ENCODE measurements at regions not wholly inside any gene's neighbourhood (a gene's known extent, or its start where the extent isn't known, plus 50 kb on each side); places are given as distances from the start of the nearest gene placed in this dataset.
"Not testable (repeated sequence)": the region's sequence is repeated elsewhere in the genome, so short reads cannot be mapped to it uniquely, and the experiment has no call there.

DNA sequence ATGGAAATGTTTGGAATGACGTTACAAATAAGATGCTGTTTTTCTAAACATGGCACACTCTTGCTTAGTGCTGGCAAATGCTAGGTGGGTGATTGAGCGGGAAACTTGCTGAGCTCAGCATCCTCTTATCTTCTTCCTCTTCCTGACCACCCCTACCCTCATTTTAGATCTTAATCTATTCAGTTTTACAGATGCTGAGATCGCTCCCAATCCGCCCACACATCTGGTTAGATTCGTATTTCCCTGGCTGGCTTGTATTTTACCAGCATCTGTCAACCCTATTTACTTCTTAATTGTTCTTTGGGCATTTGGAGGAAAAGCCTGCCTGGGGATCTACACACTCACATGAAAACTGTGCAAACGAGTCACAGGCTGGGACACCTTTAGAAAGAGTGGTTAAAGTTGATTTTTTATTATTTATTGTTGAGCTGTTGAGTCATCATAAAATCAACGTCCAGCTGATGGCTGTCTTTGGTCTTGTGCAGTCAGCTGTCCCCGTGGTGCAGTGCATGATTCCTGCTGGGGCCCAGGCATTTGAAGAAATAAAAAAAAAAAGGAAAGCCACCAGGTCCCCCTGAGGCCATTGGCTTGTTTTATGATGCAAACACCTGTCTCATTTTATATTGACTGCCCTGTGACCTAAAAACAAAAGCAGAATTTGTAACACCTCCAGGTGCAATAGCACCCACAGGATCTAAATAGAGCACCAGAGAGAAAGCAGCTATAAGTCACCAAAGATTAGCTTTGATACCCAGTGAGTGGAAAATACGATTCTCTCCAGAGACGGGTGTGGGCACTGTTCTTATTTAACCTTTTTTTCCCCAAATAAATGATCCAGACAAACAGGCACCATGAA is 258.6 kb downstream of the HS3ST3B1 start:
- Histone ChIP-seq H3K9ac (ENCODE audit: low read length) (no peak overlapping the region), H3K4me1 (ENCODE audit: control insufficient read depth, insufficient read depth, low read length) (peaks cover 6% of the 10 kb centered on the region), H3K36me3 (ENCODE audit: control insufficient read depth, insufficient read depth, low read length) (no peaks in the 10 kb centered on the region), H3K9me3 (ENCODE audit: control insufficient read depth, insufficient read depth, low read depth, low read length) (no peaks in the 10 kb centered on the region), H3K4me3 (ENCODE audit: low read depth, low read length) (no peak overlapping the region), H3K27me3 (ENCODE audit: control insufficient read depth, insufficient read depth, low read length) (no peaks in the 10 kb centered on the region), H3K27ac (ENCODE audit: low read depth, low read length) (no peak overlapping the region)

- Histone ChIP-seq H3K36me3 (ENCODE audit: control insufficient read depth, insufficient read depth, low read length) (no peaks in the 10 kb centered on the region), H3K9ac (ENCODE audit: low read length) (no peak overlapping the region), H3K4me1 (ENCODE audit: control insufficient read depth, insufficient read depth, low read length) (peaks cover 7% of the 10 kb centered on the region), H3K27me3 (ENCODE audit: control insufficient read depth, insufficient read depth, low read length) (no peaks in the 10 kb centered on the region), H3K4me3 (ENCODE audit: low read depth, low read length) (no peak overlapping the region), H3K27ac (ENCODE audit: low read depth, low read length) (no peak overlapping the region), H3K9me3 (ENCODE audit: control insufficient read depth, insufficient read depth, low read depth, low read length) (no peaks in the 10 kb centered on the region)
Measured at GRCh38 chr17:14557480-14557879, 256.6 kb downstream of the HS3ST3B1 start.

DNA sequence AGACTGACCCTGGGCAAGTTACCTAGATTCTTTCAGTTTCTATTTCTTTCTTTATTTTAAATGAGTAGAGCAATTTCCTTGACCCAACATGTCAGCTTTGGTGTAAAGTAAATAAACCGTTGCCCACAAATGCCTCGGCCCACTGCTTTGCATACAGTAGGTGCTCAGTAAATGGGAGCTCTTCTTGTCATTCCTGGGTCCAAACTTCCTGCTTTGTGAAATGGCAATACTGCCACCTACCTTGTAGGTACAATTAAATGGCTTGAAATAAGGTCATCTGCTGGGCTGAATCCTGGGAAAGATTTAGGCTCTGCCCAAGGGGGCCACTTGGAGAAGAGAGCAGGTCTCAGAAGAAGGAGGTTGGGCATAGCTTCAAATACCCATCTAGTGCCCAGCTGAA is 253.0 kb downstream of the HS3ST3B1 start:
- no peak overlapping the region for H3K4me3 ChIP-seq (ENCODE audit: low read depth, low read length)
- H3K27me3 ChIP-seq (ENCODE audit: control insufficient read depth, insufficient read depth, low read length) = no peaks in the 10 kb centered on the region
- H3K9ac ChIP-seq (ENCODE audit: low read length) = no peak overlapping the region
- H3K4me1 ChIP-seq (ENCODE audit: control insufficient read depth, insufficient read depth, low read length) = peaks cover 5% of the 10 kb centered on the region; the same call in 1 of the 2 replicates
- no peak overlapping the region for H3K27ac ChIP-seq (ENCODE audit: low read depth, low read length)
- H3K36me3 ChIP-seq (ENCODE audit: control insufficient read depth, insufficient read depth, low read length) = no peaks in the 10 kb centered on the region
- no peaks in the 10 kb centered on the region for H3K9me3 ChIP-seq (ENCODE audit: control insufficient read depth, insufficient read depth, low read depth, low read length)

- Histone ChIP-seq H3K9ac (ENCODE audit: low read length) (no peak overlapping the region), H3K9me3 (ENCODE audit: control insufficient read depth, insufficient read depth, low read depth, low read length) (no peaks in the 10 kb centered on the region), H3K27me3 (ENCODE audit: control insufficient read depth, insufficient read depth, low read length) (no peaks in the 10 kb centered on the region), H3K4me1 (ENCODE audit: control insufficient read depth, insufficient read depth, low read length) (peaks cover 5% of the 10 kb centered on the region; the same call in 1 of the 2 replicates), H3K36me3 (ENCODE audit: control insufficient read depth, insufficient read depth, low read length) (no peaks in the 10 kb centered on the region), H3K27ac (ENCODE audit: low read depth, low read length) (no peak overlapping the region), H3K4me3 (ENCODE audit: low read depth, low read length) (no peak overlapping the region)
Measured at GRCh38 chr17:14552306-14552705, 251.4 kb downstream of the HS3ST3B1 start.

GRCh38 chr17:14547556-14547955 is 246.7 kb downstream of the HS3ST3B1 start:
- Histone ChIP-seq H3K4me1 (ENCODE audit: control insufficient read depth, insufficient read depth, low read length) (peaks cover 10% of the 10 kb centered on the region), H3K9ac (ENCODE audit: low read length) (no peak overlapping the region), H3K36me3 (ENCODE audit: control insufficient read depth, insufficient read depth, low read length) (no peaks in the 10 kb centered on the region), H3K27me3 (ENCODE audit: control insufficient read depth, insufficient read depth, low read length) (no peaks in the 10 kb centered on the region), H3K9me3 (ENCODE audit: control insufficient read depth, insufficient read depth, low read depth, low read length) (no peaks in the 10 kb centered on the region), H3K4me3 (ENCODE audit: low read depth, low read length) (no peak overlapping the region), H3K27ac (ENCODE audit: low read depth, low read length) (no peak overlapping the region)

DNA sequence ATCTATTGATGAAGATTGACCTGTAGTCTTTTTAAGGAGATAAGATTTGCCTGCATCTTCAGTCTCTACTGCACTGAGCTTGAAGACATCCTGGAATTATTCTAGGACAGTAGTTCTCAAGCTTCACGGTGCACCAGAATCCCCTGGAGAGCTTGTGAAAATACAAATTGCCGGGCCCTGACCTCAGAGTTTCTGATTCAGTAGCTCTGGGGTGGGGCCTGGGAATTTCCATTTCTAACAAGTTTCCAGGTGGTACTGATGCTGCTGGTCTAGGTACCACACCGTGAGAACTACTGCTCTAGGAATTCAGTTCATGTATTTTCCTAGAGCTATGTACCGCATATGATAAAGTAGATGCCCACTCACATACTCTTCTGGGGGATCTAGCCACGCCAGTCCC is 246.1 kb downstream of the HS3ST3B1 start:
- Histone ChIP-seq H3K9ac (ENCODE audit: low read length) (no peak overlapping the region), H3K27me3 (ENCODE audit: control insufficient read depth, insufficient read depth, low read length) (no peaks in the 10 kb centered on the region), H3K27ac (ENCODE audit: low read depth, low read length) (no peak overlapping the region), H3K4me1 (ENCODE audit: control insufficient read depth, insufficient read depth, low read length) (peaks cover 5% of the 10 kb centered on the region; the same call in 1 of the 2 replicates), H3K9me3 (ENCODE audit: control insufficient read depth, insufficient read depth, low read depth, low read length) (no peaks in the 10 kb centered on the region), H3K36me3 (ENCODE audit: control insufficient read depth, insufficient read depth, low read length) (no peaks in the 10 kb centered on the region), H3K4me3 (ENCODE audit: low read depth, low read length) (no peak overlapping the region)

DNA sequence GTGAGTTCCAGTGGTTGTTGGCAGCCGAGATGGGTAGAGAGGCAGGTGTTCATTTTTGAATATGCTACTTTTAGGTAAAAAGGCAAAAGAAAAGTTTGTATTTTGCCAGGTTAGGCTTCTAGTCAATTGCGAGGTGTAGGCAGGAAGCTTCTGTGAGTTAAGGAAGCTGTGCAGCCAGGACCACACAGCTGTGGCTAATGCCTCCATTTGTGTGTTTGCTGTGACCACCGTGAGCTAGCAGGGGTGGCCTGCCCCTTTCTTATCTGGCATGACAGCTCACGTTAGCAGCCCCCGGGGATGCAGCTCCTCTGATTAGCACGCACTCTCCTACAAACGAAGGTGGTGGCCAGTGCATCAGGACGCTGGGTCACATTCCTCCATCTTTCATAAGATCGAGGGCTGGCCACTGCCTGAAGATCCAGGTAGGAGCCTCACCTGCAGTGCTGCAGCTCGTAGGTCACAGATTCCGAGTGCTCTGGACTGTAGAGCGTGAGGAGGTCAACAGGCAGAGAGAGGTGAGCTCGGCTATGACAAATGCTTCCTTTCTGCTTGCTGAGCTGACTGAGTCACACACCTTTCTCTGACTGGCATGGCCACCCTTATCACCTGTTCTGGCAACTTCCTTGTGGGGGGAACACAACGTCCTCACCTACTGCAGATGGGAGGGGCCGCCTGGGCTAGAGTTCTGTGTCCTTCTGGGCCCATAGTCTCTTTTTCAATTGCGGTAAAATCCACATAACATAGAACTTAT is 244.4 kb downstream of the HS3ST3B1 start:
- no peaks in the 10 kb centered on the region for H3K27me3 ChIP-seq (ENCODE audit: control insufficient read depth, insufficient read depth, low read length)
- H3K36me3 ChIP-seq (ENCODE audit: control insufficient read depth, insufficient read depth, low read length) = no peaks in the 10 kb centered on the region
- H3K27ac ChIP-seq (ENCODE audit: low read depth, low read length) = no peak overlapping the region
- H3K9ac ChIP-seq (ENCODE audit: low read length) = no peak overlapping the region
- H3K4me3 ChIP-seq (ENCODE audit: low read depth, low read length) = no peak overlapping the region
- peaks cover 5% of the 10 kb centered on the region; the same call in 1 of the 2 replicates for H3K4me1 ChIP-seq (ENCODE audit: control insufficient read depth, insufficient read depth, low read length)
- no peaks in the 10 kb centered on the region for H3K9me3 ChIP-seq (ENCODE audit: control insufficient read depth, insufficient read depth, low read depth, low read length)

- H3K27ac ChIP-seq (ENCODE audit: low read depth, low read length) = no peak overlapping the region
- no peaks in the 10 kb centered on the region for H3K27me3 ChIP-seq (ENCODE audit: control insufficient read depth, insufficient read depth, low read length)
- H3K36me3 ChIP-seq (ENCODE audit: control insufficient read depth, insufficient read depth, low read length) = no peaks in the 10 kb centered on the region
- H3K4me1 ChIP-seq (ENCODE audit: control insufficient read depth, insufficient read depth, low read length) = peaks cover 5% of the 10 kb centered on the region; the same call in 1 of the 2 replicates
- H3K9me3 ChIP-seq (ENCODE audit: control insufficient read depth, insufficient read depth, low read depth, low read length) = peaks cover 7% of the 10 kb centered on the region
- no peak overlapping the region for H3K4me3 ChIP-seq (ENCODE audit: low read depth, low read length)
- no peak overlapping the region for H3K9ac ChIP-seq (ENCODE audit: low read length)
Measured at GRCh38 chr17:14541714-14542113, 240.8 kb downstream of the HS3ST3B1 start.

GRCh38 chr17:14539801-14540200 is 238.9 kb downstream of the HS3ST3B1 start:
- H3K9me3 ChIP-seq (ENCODE audit: control insufficient read depth, insufficient read depth, low read depth, low read length) = peaks cover 7% of the 10 kb centered on the region
- no peak overlapping the region for H3K27ac ChIP-seq (ENCODE audit: low read depth, low read length)
- no peak overlapping the region for H3K4me3 ChIP-seq (ENCODE audit: low read depth, low read length)

DNA sequence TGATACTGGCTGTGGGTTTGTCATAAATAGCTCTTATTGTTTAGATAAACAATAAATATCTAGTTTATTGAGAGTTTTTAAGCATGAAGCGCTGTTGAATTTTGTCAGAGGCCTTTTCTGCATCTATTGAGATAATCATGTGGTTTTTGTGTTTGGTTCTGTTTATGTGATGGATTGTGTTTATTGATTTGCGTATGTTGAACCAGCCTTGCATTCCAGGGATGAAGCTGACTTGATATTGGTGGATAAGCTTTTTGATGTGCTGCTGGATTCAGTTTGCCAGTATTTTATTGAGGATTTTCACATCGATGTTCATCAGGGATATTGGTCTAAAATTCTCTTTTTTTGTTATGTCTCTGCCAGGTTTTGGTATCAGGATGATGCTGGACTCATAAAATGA is 231.4 kb downstream of the HS3ST3B1 start:
- not testable (repeated sequence) for H3K36me3 ChIP-seq (ENCODE audit: control insufficient read depth, insufficient read depth, low read length); H3K4me3 ChIP-seq (ENCODE audit: low read depth, low read length); H3K27ac ChIP-seq (ENCODE audit: low read depth, low read length); H3K9ac ChIP-seq (ENCODE audit: low read length); H3K27me3 ChIP-seq (ENCODE audit: control insufficient read depth, insufficient read depth, low read length); H3K9me3 ChIP-seq (ENCODE audit: control insufficient read depth, insufficient read depth, low read depth, low read length); H3K4me1 ChIP-seq (ENCODE audit: control insufficient read depth, insufficient read depth, low read length)

More at GRCh38 chr17:14539801-14540200, 238.9 kb downstream of the HS3ST3B1 start:
- no peaks in the 10 kb centered on the region for H3K27me3 ChIP-seq (ENCODE audit: control insufficient read depth, insufficient read depth, low read length)
- no peaks in the 10 kb centered on the region for H3K4me1 ChIP-seq (ENCODE audit: control insufficient read depth, insufficient read depth, low read length)
- H3K36me3 ChIP-seq (ENCODE audit: control insufficient read depth, insufficient read depth, low read length) = no peaks in the 10 kb centered on the region
- H3K9ac ChIP-seq (ENCODE audit: low read length) = no peak overlapping the region
